HG02840 (cell line): ENCODE measurements at regions not wholly inside any gene's neighbourhood (a gene's known extent, or its start where the extent isn't known, plus 50 kb on each side); places are given as distances from the start of the nearest gene placed in this dataset.

Experiments used
- ATAC-seq: cut with Tn5 transposase; IDR thresholded peaks from one replicate; pipeline ENCODE4 v1.9.1; 2021; ENCODE audit warnings: mild to moderate bottlenecking, moderate library complexity, moderate number of reproducible peaks; ENCODE audit not compliant: unreplicated experiment, low FRiP score

DNA sequence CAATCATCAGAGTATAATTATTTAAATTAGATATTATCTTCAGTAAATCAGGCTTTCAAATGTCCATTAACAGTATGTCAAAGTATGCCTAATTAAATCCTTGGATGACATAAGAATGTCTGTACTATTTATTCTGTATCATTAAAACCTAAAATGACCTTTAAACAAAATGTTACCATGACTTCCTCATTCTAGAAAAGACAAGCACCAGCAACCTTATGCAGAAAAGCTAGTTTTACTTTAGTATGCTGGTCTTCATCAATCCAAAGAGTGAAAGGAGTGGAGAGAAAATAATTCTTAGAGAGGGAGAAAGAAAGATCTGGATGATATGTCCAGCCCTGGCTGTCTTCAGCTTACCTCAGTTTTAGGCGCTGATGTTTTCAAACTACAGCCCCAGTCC, 140.1 kb upstream of the UBE2E2 start:
- no peak for ATAC-seq

DNA sequence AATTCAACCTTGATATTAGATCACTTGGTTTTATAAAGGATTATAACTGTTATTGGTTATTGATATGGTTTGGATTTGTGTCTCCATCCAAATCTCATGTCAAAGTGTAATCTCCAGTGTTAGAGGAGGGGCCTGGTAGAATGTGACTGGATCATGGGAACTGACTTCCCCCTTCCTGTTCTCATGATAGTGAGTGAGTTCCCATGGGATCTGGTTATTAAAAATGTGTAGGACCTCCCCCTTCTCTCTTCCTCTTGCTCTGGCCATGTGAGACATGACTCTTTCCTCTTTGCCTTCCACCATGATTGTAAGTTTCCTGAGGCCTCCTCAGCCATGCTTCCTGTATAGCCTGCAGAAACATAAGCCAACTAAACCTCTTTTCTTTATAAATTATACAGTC, 136.0 kb upstream of the UBE2E2 start:
- ATAC-seq = no peak

- ATAC-seq = no peak
Observed at GRCh38 chr3:23068016-23068728, 135.0 kb upstream of the UBE2E2 start.

- ATAC-seq = peak; percentile 20
Observed at GRCh38 chr3:23071296-23071695, 131.8 kb upstream of the UBE2E2 start.

- ATAC-seq = peak; percentile 64
Observed at GRCh38 chr3:23071758-23072157, 131.4 kb upstream of the UBE2E2 start.

GRCh38 chr3:23072693-23073092, 130.4 kb upstream of the UBE2E2 start:
- ATAC-seq = no peak

DNA sequence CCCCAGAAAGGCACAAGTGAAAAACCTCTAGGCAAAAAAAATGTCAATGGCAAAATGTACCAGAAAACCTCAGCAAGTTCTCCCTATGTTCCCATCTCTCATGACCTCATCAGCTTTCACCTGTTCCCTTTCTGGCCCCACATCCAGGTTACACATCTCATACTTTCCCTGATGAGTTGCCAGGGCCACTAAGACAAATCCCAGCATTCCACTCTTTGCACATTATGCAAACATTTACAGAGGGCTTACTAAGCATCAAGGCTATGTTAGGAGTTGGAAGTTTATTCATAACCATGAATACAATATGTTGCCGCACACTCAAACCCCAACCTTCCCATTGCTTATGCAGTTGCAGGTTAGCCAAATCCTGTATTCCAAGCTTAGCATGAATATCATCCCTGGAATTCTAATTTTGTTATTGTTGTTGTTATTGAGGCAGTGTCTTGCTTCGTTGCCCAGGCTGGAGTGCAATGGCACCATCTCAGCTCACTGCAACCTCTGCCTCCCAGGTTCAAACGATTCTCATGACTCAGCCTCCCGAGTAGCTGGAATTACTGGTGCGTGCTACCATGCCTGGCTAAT, 129.3 kb upstream of the UBE2E2 start:
- ATAC-seq = no peak

GRCh38 chr3:23075496-23075895, 127.6 kb upstream of the UBE2E2 start:
- no peak for ATAC-seq

DNA sequence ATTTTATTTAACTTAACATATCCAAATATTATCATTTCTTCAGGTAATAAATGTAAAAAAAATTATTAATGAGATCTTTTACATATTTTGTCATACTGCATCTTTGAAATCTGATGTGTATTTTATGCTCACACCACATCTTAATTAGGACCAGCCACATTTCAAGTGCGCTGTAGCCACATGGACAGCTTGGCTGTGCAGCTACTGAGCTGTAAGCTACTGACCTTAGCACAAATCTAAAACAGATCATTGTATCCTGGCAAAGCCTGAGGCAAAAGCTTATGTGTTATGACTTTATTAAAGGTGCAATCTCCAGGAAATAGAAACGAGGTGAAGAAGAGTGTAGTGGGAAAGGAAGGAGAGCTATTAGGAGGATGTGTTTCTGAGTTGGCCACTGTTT, 126.7 kb upstream of the UBE2E2 start:
- ATAC-seq = no peak

DNA sequence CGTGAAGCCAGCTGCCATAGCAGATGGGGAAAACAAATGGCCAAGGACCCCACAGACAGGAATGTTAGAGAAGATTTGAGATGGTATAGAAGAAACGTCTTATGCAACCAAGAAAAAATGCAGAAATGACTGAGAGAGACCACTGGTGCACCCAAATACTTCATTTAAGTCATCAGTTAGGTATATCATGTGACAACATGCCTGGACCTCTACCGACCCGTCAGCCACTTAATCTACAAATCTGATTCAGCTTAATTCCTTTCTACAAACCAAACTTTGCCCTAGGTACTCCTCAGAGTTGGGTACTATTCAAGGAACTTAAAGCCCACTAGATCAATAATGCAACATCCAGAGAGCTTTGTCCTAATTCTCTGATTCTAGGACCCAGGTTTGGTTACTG, 126.0 kb upstream of the UBE2E2 start:
- no peak for ATAC-seq

DNA sequence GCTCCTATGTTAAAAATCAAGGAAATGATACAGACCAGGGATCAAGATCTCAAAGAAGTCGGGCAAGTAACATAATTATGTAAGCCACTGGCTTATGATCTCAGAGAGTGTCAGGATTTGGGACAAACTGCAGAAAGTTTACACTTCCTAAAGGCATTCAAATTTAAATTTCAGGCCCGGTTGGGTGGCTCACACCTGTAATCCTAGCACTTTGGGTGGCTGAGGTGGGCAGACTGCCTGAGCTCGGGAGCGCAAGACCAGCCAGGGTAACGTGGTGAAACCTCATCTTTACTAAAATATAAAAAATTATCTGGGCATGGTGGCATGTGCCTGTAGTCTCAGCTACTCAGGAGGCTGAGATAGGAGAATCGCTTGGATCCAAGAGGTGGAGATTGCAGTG, 124.4 kb upstream of the UBE2E2 start:
- ATAC-seq = no peak

DNA sequence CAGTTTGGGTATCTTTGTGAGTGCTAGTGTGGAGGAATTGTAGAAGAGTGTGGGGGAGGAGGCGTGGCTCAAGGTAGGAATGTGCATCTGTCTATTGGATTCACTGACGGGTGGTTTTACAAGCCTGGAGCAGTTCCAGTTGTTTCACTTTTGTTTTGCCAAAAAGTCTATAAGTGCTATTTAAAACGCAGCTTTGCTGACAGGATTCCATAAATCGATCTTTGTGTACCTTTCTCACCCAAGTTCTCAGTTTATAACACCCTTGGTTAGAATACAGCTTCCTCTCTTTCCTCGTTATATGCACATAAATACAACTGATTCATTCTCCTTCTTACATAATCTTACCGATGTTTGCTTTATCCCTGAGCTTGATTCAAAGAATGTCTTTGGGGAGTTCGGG, 123.2 kb upstream of the UBE2E2 start:
- no peak for ATAC-seq

- ATAC-seq = no peak
Observed at GRCh38 chr3:23083701-23084100, 119.4 kb upstream of the UBE2E2 start.

- no peak for ATAC-seq
Observed at GRCh38 chr3:23084367-23084766, 118.8 kb upstream of the UBE2E2 start.

DNA sequence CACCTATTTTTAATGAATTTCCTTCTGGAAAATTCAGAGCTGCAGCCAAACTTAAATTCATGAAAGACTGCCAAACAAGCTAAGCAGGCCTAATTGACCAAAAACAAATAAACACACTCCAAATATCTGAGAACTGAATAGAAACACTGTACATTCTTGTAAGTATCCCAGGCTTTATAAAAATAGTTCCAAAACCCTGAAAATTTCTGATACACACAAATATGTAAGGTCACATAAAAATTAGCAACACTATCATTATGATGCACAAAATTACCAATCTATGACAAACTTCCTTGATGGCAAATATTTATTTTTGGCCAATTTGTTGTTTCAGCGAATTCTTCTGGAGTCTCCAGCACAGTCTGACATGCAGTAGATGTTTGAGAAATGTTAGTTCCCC, 117.9 kb upstream of the UBE2E2 start:
- ATAC-seq = no peak

DNA sequence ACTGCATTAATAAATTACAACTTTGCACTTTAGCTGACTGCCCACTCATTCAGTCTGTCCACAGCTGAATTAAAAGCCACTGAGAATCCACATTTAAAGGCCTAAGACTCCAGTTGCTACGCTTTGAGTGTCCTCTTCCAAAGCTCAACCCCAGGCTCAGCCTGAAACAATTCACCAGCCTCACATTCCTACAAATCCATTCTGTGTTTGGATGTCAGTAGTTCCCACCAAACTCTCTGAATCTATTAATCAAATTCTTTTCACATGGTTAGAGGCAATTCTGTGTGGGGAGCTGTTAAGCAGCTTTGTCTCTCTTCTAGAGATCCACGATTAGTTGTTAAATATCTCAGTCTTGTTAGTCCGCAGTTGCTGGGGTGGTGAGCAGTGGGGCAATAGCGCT, 116.8 kb upstream of the UBE2E2 start:
- ATAC-seq = no peak

- ATAC-seq = no peak
Observed at GRCh38 chr3:23086831-23087230, 116.3 kb upstream of the UBE2E2 start.

GRCh38 chr3:23094412-23094811, 108.7 kb upstream of the UBE2E2 start:
- ATAC-seq = no peak

- no peak for ATAC-seq
Observed at GRCh38 chr3:23094890-23095462, 108.2 kb upstream of the UBE2E2 start.

GRCh38 chr3:23096041-23096440, 107.1 kb upstream of the UBE2E2 start:
- ATAC-seq = no peak

GRCh38 chr3:23099021-23099420, 104.1 kb upstream of the UBE2E2 start:
- no peak for ATAC-seq

GRCh38 chr3:23099677-23100076, 103.5 kb upstream of the UBE2E2 start:
- ATAC-seq = no peak
